Stimulated activated CD8-positive, alpha-beta memory T cell treated with anti-CD3 and anti-CD28 coated beads, Interleukin-15, amount 100 ng/mL, for 48 hours (primary cell): ENCODE measurements at regions not wholly inside any gene's neighbourhood (a gene's known extent, or its start where the extent isn't known, plus 50 kb on each side); places are given as distances from the start of the nearest gene placed in this dataset.
"Not testable (repeated sequence)": the region's sequence is repeated elsewhere in the genome, so short reads cannot be mapped to it uniquely, and the experiment has no call there.

Experiments
- DNase-seq, 2 donors: peaks; one replicate each; pipeline ENCODE4 v3.0.0-alpha.2; 2020; ENCODE audit warnings: low read depth in 2 of 2

DNA sequence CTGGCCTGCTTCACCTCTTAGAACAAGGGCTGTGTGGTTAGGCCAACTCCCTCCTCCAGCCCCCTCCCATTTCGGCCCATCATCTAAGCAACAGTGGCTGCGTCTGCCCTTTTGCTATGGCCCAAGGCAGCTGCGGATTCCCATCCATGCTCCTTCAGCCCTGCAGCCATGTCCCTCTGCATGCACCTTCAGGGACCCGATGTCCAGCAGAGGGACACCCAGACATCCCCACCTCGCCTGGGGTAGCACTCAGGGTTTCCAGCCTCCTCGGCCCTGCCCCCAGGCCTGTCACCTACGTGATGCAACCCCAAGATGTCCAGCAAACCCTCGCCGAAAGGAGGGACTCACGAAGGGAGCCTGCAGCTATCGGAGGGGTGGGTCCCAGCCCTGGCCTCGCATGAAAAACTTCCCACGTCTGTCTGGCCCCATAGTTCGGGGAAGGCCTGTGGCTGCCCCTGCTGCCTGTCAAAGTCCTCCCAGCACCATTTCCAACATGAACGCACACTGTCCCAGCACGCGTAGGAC, 194.4 kb downstream of the CTTN start:
- no peak for DNase-seq

DNA sequence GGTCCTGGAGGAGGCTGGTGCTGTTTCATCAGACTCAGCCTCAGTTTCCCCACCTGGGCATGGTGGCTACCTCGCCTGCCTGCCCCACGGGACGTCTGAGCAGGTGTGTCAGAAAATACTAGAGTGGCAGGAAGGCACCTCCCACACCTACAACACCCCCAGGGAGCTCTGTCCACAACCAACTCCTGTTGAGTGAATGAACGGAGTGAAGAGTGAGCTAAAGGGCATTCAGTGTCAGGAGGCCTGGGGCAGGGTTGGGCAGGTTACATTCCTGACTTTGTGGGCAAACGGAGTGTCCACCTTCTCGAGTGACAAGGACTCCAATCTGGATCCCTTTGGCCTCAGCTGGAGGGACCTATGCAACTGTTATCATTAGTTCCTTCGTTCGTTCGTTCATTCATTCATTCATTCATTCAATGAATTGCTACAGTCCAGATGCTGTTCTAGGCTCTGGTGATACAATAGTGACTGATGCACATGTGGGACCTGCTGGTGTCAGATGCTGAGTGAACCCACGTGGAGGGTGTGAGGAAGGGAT, 195.2 kb downstream of the CTTN start:
- no peak for DNase-seq

GRCh38 chr11:70594031-70594430, 195.7 kb downstream of the CTTN start:
- DNase-seq, result no peak

DNA sequence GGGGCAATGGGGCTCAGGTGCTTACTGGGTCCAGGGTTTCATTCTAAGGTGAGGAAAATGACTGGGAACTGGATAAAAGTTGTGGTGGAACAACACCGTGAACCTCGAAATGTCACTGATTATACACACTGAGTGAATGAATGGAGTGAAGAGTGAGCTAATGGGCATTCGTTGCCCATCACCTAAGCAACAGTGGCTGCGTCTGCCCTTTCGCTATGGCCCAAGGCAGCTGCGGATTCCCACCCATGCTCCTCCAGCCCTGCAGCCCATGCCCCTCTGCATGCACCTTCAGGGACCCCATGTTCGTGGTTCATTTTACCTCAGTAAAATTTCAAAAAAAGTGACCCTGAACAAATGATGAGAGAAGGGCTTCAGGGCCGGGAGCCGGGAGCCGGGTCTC, 196.3 kb downstream of the CTTN start:
- DNase-seq, result no peak

DNA sequence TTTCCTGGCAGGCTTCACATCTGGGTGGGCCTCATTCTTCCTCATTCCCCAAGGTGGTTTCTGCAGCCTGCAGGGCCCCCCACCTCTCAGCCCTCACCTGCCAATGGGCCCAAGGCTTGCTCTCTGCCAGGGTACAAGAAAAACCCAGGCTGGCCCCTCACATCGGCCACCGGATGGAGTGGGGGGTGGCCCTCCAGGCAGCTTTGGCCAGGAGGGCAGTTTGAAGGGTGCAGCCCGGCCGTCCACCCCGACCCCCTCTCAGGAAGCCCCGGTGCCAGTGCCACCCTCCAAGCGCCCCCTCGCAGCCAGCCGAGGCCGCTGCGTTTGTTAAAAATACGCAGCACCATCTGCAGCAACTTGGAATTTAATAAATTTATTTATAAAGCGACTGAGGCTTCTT, 196.7 kb downstream of the CTTN start:
- DNase-seq, result no peak

DNA sequence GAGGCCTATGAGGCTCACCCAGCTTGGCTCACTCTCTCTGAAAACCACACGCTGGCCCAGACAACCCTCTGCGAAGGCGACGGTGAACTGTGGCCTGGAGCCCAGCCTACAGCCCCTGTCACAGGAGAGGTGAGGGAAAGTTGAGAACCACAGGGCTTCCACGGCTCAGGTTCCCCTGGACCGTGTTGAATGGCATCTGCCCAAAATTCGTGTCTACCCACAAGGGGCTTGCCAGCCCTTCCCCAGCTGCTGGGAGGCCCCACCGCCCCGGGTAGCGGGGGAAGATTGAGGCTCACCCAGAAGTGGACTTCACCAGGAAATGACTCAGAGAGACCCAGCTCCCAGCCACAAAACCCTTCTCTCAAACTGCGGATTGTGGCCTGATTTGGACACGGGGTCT, 197.1 kb downstream of the CTTN start:
- no peak for DNase-seq

DNA sequence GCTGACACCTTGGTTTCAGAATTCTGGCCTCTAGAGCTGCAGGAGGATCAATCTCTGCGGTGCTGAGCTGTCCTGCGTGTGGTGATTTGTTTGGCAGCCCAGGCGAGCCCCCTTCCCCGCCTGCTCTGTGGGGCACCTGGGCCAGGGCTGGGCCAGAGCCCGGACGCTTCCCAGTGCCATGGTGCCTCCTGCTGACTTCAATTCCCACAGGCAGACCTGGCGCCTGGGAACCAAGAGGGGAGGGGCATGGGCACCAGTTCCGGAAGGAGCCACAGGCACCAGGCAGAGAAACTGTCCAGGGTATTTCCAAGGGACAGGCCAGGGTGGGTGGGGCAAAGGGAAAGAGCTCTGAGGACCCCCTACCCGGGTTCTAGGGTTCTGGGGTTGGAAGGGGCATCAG, 197.8 kb downstream of the CTTN start:
- DNase-seq, result no peak

DNA sequence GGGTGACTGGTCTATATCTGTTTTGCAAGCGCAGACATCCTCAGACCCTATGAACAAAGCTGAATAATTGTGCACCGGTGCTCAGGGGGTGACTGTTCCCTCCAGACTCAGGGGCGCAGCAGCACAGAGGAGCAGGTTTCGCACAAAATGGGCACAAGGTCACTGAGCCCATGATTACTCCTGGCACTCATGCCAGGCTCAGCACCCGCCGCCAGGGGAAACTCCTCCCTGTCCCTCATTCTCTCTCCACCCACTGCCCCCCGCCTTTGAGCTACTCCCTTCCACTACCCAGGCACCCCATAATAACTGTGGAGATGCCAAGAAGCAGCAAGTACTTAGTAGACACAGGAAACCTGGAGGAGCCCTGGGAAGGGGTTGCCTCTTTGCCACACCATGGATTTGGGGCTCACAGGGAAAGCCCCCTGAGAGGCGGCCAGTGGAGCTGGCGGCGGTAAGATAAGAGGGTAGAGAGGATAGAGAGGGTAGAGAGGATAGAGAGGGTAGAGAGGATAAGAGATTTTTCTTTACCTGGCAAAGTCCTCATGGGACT, 198.8 kb downstream of the CTTN start:
- no peak for DNase-seq

GRCh38 chr11:70597751-70598625, 199.7 kb downstream of the CTTN start:
- DNase-seq, result no peak

GRCh38 chr11:70600911-70601415, 202.6 kb downstream of the CTTN start:
- not testable (repeated sequence) for DNase-seq

- no peak for DNase-seq
Observed at GRCh38 chr11:70601861-70602538, 203.7 kb downstream of the CTTN start.

DNA sequence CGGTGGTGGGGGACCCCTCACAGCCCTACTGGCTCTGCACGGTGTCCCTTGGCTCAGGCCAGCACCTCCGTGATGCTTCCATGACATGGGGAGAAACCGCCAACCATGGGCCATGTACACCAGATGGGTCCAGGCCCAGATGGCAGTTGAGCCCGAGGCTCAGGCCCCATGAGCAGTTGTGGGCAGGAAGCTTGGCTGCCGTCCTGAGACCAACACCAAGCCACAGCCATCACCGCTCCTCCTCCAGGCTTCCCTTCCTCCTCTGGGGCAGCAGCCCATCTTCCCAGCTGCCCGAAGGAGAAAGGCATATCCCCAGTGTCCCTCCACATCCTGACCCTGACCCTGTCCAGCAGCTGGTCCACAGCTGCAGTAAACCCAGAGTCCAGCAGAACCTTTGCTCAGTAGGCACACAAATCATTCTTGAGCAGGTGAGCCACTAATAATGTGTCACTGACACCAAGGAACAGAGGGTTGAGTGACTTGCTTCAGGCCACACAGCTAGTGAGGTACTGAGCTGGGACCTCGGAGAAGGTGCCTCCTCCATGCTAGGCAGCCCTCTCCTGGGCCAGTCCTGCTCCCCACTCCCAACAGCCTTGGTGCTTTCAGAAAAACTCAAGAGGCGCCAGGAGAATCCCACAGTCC, 204.9 kb downstream of the CTTN start:
- DNase-seq, result no peak

GRCh38 chr11:70603756-70604211, 205.5 kb downstream of the CTTN start:
- DNase-seq, result no peak

GRCh38 chr11:70604221-70604620, 205.9 kb downstream of the CTTN start:
- no peak for DNase-seq

- DNase-seq, result no peak
Observed at GRCh38 chr11:70604630-70605467, 206.5 kb downstream of the CTTN start.

DNA sequence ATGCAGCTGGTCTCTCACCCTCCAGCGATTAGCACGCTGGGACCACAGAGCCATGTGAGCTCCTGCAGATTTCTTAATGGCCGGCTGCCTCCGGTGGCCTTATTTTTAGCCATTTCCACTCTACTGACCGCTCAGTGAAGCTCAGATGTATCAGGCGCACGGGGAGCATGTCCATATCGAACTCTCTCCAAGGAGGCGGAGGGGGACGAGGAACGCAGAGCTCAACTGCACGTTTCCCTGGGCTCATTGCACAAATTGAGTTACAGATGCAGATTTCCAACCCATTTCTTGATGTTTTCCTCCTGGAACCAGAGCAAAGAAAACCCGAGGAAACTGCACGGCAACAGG, 207.1 kb downstream of the CTTN start:
- DNase-seq, result no peak

DNA sequence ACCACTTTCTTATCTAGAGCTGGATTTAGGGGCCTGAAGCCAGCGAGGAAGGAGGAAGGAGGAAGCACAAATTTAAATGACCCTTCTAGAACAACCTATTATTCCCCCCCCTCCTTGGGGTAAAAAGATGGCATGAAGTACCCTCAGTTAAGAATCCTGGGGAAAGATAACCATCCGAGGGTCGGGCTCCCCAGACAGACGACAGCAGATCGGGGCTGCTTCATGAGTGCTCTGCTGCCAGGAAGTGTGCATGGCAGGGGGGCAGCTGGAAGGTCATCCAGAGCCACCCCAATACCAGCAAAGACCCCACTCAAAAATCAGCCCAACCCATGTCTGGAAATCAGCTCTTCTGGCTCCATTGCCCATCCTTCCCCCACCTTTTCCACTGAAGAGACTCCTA, 207.5 kb downstream of the CTTN start:
- no peak for DNase-seq

DNA sequence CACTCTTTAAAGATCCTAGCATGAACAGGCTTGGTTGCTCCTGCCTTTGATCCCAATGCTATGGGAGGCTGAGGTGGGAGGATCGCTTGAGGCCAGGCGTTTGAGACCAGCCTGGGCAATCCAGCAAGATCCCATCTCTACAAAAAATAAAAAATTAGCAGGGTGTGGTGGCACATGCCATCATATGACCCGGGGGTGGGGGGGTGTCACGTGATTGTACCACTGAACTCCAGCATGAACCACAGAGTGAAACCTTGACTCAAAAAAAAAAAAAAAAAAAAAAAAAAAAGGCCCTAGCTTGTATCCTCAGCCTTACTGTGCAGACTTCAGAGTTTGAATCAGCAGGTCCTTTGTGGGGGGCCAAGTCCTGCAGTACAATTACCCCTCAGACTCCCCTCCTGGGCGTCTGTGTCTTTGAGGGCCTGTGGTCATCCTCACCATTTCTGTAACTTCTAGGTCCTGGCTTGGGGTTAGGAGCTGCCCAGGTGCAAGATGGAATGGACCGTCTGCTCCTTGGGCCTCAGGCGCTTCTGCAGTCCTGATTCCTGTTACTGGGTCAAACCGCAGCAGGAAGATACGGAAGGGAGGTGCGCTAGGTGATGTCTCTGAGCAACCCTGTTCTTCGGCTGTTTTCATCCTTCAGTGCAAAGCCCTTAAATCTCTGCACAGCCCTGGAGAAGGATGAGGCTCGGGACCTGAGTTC, 208.1 kb downstream of the CTTN start:
- no peak for DNase-seq

DNA sequence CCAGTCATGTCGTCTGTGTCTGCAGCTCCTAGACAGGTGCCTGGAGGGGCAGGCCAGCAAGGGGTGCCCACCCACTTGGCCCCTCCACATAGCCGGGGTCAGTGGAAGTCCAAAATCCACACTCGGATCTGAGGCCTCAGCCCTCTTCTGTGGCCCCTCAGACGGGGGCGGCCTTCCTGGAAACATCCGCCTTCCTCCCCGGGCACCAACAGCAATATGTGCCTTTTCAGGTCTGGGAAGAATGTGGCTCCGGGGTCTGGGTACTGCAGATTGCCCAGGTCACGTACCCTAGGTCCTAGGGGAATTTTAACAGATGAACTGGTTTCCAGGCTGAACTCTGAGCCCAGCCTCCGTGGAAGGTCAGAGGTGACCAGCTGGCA, 208.6 kb downstream of the CTTN start:
- no peak for DNase-seq

DNA sequence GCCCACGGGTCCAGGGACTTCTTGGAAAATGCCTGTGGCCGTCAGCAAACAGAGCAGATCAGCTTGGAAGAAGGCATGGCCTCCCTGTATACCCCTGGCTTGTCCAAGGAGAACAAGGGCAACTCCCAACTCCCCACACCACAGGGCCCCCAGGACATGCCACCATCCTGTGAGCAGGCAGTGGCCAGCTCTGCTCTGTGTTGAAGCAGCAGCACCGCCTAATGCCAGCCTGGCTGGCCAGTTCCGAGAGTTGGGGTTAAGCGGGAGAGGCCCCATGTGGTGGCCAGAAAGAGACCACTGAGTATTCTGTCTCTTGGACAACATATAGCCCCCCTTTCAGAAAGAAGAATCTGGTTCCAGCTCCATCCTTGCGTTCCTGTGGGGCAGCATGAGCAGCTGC, 209.2 kb downstream of the CTTN start:
- DNase-seq, result no peak
